ENCODE measurements at regions not wholly inside any gene's neighbourhood (a gene's known extent, or its start where the extent isn't known, plus 50 kb on each side); places are given as distances from the start of the nearest gene placed in this dataset.

DNA sequence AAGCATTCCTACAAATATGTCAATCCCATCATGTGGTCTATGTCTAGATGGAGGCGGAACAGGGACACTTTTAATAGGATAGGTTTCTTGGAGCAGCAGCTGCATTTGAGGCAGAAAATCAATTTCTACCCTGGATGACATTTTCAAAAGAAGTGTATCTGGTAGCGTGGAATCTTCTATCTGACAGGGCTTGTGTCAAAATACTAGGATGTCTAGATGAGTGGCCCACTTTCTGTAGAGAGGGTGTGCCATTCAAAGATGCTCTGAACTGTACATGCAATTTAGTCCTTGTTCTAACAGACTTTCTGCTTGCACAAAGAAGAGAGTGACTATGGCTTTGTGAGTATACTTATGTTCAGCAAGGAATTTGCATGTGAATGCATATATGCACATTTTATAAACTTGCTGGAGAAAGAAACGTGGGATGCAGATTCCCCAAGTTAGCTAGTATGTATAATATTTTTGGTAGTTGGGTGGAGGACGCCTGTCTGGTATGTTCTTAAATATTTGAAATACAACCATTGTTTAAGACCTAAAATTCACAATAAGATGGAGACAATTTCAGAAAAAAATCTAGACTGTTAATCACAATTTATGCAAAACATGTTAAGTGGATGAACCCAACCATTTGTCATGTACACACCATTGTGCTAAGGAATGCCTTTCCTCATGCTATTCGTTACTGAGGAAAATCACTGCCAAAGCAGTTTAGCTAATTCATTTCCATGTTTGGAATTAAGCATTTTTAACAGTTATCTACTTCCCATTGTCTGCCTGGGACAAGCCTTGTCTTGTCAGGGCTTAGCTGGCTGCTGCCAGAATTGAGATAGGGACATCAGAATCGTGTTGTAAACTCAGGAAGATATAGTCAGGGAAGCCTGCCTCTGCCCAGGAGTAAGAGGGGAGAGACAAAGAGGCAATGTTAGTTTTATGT lies 129.1 kb upstream of the MEF2C start:
- Mint-ChIP-seq H3K27ac (no peak overlapping the region), H3K4me3 (ENCODE audit: low read depth) (no peak overlapping the region), H3K36me3 (ENCODE audit: low read depth) (no peaks in the 10 kb centered on the region), H3K9me3 (no peaks in the 10 kb centered on the region), H3K27me3 (ENCODE audit: low read depth) (peaks cover 36% of the 10 kb centered on the region), H3K4me1 (ENCODE audit: low read depth) (peaks cover 10% of the 10 kb centered on the region)
- DNase-seq (ENCODE audit: low spot score) = no peak
- intact Hi-C loops (cut with micrococcal nuclease) = no loop called here

DNA sequence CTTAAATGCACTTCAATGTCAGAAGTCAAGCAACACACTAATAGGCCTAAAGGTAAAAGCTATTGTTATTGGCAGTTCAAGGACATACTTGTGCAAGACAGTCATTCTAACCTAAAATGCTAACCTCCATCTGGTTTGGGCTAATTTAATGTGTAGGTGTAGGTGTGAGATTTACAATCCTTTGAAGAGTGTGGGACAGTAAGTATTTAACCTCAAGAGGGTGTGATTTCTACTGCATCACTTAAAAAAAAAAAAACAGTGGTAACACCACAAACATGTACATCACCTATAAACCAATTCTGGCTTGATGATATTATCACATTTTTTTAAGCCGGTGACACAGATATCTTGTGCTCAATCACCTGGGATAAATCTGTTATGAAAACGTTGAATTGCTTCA lies 127.5 kb upstream of the MEF2C start:
- Mint-ChIP-seq H3K27me3 (ENCODE audit: low read depth) (peaks cover 31% of the 10 kb centered on the region), H3K27ac (no peak overlapping the region), H3K4me1 (ENCODE audit: low read depth) (peaks cover 19% of the 10 kb centered on the region), H3K4me3 (ENCODE audit: low read depth) (no peak overlapping the region), H3K9me3 (no peaks in the 10 kb centered on the region), H3K36me3 (ENCODE audit: low read depth) (no peaks in the 10 kb centered on the region)
- DNase-seq (ENCODE audit: low spot score) = no peak
- intact Hi-C loops (cut with micrococcal nuclease) = no loop called here

DNA sequence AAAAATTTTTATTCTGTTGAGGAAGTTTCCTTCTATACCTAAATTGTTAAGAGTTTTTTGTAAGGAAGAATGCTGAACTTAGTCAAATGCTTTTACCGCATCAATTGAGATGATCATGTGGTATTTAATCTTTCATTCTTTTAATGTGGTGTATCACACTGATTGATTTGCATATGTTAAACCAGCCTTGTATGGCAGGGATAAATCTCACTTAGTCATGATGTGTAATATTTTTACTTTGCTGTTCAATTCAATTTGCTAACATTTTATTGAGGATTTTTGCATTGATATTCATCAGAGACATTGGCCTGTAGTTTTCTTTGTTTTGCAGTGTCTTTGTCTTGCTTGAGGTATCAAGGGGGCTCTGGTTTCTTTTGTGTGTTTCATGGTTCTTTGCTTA lies 125.3 kb upstream of the MEF2C start:
- no peak for DNase-seq (ENCODE audit: low spot score)
- no peaks in the 10 kb centered on the region for H3K36me3 Mint-ChIP-seq (ENCODE audit: low read depth)
- H3K27ac Mint-ChIP-seq = no peak overlapping the region
- peaks cover 19% of the 10 kb centered on the region for H3K4me1 Mint-ChIP-seq (ENCODE audit: low read depth)
- no peak overlapping the region for H3K4me3 Mint-ChIP-seq (ENCODE audit: low read depth)
- peaks cover 24% of the 10 kb centered on the region for H3K27me3 Mint-ChIP-seq (ENCODE audit: low read depth)
- H3K9me3 Mint-ChIP-seq = peaks cover 9% of the 10 kb centered on the region
- intact Hi-C loops (cut with micrococcal nuclease) = loop anchor here (5.0 kb wide), 1 partner anchor 304 kb away; no protein-coding TSS in a partner anchor

DNA sequence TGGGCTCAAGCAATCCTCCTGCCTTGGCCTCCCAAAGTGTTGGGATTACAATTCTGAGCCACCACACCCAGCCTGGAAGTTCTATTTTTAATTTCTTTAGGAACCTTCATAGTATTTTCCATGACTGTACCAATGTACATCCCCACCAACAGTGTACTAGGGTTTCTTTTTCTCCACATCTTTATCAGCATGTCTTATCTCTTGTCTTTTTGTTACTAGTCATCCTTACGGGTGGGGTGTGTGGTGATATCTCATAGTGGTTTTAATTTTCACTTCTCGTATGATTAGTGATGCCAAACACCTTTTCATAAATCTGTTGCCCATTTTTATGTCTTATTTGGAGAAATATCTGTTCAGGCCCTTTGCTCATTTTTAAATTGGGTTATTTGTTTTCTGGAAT lies 123.0 kb upstream of the MEF2C start:
- no peak for DNase-seq (ENCODE audit: low spot score)
- H3K4me1 Mint-ChIP-seq (ENCODE audit: low read depth) = peaks cover 19% of the 10 kb centered on the region
- H3K9me3 Mint-ChIP-seq = peaks cover 9% of the 10 kb centered on the region
- no peak overlapping the region for H3K27ac Mint-ChIP-seq
- intact Hi-C loops (cut with micrococcal nuclease) = loop anchor here (1.0 to 5.0 kb wide), 6 partner anchors 27 to 306 kb away; no protein-coding TSS in a partner anchor
- peaks cover 16% of the 10 kb centered on the region for H3K27me3 Mint-ChIP-seq (ENCODE audit: low read depth)
- H3K36me3 Mint-ChIP-seq (ENCODE audit: low read depth) = no peaks in the 10 kb centered on the region
- no peak overlapping the region for H3K4me3 Mint-ChIP-seq (ENCODE audit: low read depth)

DNA sequence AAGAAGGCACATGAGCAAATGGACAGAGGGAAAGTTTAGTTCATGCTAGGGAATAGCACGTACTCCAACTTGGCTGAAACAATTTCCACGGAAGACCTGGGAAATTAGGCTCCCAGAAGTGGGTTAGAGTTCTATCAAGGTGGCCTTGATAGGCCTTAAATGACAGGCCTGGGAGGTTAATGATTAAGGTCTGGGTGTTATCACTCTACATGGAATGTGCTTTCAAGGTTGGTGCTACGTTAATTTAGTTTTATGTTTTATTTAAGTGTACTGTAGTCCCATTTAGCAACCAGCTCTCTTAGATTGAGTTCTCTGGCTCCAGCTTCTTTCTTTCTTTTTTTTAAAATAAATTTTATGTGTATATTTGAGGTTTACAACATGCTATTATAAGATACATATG lies 121.4 kb upstream of the MEF2C start:
- no peak for DNase-seq (ENCODE audit: low spot score)
- intact Hi-C loops (cut with micrococcal nuclease) = no loop called here
- H3K4me3 Mint-ChIP-seq (ENCODE audit: low read depth) = no peak overlapping the region
- no peak overlapping the region for H3K27ac Mint-ChIP-seq
- peaks cover 13% of the 10 kb centered on the region for H3K4me1 Mint-ChIP-seq (ENCODE audit: low read depth)
- no peaks in the 10 kb centered on the region for H3K36me3 Mint-ChIP-seq (ENCODE audit: low read depth)
- peaks cover 9% of the 10 kb centered on the region for H3K9me3 Mint-ChIP-seq
- H3K27me3 Mint-ChIP-seq (ENCODE audit: low read depth) = peaks cover 9% of the 10 kb centered on the region

DNA sequence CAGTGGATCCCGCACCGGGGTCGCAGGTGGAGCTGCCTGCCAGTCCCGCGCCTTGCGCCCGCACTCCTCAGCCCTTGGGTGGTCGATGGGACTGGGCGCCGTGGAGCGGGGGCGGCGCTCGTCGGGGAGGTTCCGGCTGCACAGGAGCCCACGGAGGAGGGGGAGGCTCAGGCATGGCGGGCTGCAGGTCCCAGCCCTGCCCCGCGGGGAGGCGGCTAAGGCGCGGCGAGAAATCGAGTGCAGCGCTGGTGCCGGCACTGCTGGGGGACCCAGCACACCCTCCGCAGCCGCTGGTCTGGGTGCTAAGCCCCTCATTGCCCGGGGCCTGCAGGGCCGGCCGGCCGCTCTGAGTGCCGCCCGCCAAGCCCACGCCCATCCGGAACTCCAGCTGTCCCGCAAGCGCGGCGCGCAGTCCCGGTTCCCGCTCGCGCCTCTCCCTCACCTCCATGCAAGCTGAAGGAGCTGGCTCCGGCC lies 120.6 kb upstream of the MEF2C start:
- Mint-ChIP-seq H3K27ac (no peak overlapping the region), H3K36me3 (ENCODE audit: low read depth) (no peaks in the 10 kb centered on the region), H3K9me3 (peaks cover 9% of the 10 kb centered on the region), H3K4me3 (ENCODE audit: low read depth) (no peak overlapping the region), H3K27me3 (ENCODE audit: low read depth) (peaks cover 8% of the 10 kb centered on the region), H3K4me1 (ENCODE audit: low read depth) (peaks cover 12% of the 10 kb centered on the region)
- intact Hi-C loops (cut with micrococcal nuclease) = no loop called here
- DNase-seq (ENCODE audit: low spot score) = no peak

DNA sequence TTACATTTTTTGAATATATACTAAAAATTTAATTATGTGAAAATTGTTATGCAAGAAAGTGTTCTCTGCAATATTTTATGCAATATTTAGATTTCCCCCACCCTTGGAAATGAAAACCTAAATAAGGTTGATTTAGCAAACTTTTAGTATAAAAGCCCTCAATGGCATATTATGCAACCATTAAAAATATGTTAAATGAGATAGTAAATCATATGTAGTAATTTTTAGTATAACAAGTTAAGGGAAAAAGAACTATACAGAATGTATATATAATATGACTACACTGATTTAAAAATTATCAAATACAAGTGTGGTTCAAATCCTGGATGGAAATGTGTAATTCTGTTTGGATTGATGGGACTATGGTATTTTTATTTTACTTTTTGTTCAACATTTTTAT lies 116.9 kb upstream of the MEF2C start:
- Mint-ChIP-seq H3K27me3 (ENCODE audit: low read depth) (peaks cover 10% of the 10 kb centered on the region), H3K9me3 (peaks cover 5% of the 10 kb centered on the region), H3K36me3 (ENCODE audit: low read depth) (no peaks in the 10 kb centered on the region), H3K4me3 (ENCODE audit: low read depth) (no peak overlapping the region), H3K27ac (no peak overlapping the region), H3K4me1 (ENCODE audit: low read depth) (no peaks in the 10 kb centered on the region)
- DNase-seq (ENCODE audit: low spot score) = no peak
- intact Hi-C loops (cut with micrococcal nuclease) = no loop called here

DNA sequence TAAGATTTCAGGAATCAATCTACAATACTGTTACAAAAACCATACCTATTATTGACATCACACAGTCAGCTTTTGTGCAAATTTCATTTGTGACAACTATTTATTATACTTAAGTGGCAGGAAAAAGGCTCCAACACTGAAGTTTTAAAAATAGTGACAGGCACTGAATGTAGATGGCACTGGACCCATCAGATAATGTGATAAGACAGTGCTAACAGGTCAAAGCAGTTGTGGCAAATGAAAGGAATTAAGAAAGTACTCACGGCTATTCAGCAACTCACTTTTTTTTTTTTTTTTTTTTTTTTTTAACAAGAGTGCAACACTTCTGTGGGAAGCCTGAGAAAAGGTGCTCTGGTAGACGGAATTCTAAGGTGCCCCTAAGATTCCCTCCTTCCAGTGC lies 115.0 kb upstream of the MEF2C start:
- no peaks in the 10 kb centered on the region for H3K36me3 Mint-ChIP-seq (ENCODE audit: low read depth)
- no peak overlapping the region for H3K27ac Mint-ChIP-seq
- H3K9me3 Mint-ChIP-seq = no peaks in the 10 kb centered on the region
- H3K4me3 Mint-ChIP-seq (ENCODE audit: low read depth) = no peak overlapping the region
- H3K4me1 Mint-ChIP-seq (ENCODE audit: low read depth) = no peaks in the 10 kb centered on the region
- intact Hi-C loops (cut with micrococcal nuclease) = no loop called here
- peaks cover 13% of the 10 kb centered on the region for H3K27me3 Mint-ChIP-seq (ENCODE audit: low read depth)
- DNase-seq (ENCODE audit: low spot score) = no peak

DNA sequence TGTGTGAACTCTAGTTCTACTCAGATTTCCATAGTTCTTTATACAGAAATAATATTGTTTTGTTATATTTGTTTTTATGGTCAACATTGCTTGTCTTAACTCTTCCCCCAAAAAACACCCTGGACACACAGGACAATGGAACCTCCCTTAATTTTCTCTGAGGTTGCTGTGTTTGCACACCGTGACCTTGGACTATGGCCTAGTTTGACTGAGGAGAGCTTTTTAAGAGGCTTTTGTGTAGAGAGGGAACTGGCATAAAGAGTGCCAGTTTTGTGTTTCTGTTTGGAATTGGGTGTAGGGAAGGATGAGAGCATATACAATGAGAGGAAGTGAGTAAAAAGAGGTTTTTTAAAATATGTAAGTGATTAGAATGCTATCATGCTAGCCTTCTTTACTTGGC lies 101.1 kb upstream of the MEF2C start:
- Mint-ChIP-seq H3K36me3 (ENCODE audit: low read depth) (no peaks in the 10 kb centered on the region), H3K4me1 (ENCODE audit: low read depth) (peaks cover 8% of the 10 kb centered on the region), H3K9me3 (peaks cover 5% of the 10 kb centered on the region), H3K27ac (no peak overlapping the region), H3K4me3 (ENCODE audit: low read depth) (no peak overlapping the region), H3K27me3 (ENCODE audit: low read depth) (peaks cover 9% of the 10 kb centered on the region)
- intact Hi-C loops (cut with micrococcal nuclease) = no loop called here
- no peak for DNase-seq (ENCODE audit: low spot score)

DNA sequence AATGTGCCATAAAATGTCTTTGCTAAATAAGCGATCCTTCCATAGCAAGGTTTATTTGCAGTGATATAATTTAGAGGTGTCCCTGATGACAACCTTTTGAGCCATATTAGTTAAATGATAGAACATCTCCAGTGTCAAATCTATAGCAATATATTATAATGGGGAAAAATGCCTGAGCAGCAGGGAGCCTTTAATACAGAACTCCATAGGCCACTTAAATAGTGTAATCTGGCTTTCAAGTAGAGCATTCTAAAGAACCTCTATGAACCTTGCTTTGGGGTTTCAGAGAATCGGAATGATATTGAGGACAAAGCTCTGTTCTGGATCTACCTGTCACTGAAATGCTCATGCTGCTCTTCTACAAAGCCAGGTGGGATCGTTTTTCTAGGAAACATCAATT lies 96.7 kb upstream of the MEF2C start:
- no peak overlapping the region for H3K4me3 Mint-ChIP-seq (ENCODE audit: low read depth)
- H3K27ac Mint-ChIP-seq = no peak overlapping the region
- intact Hi-C loops (cut with micrococcal nuclease) = loop anchor here (1.0 kb wide), 2 partner anchors 27 to 87 kb away; no protein-coding TSS in a partner anchor
- H3K27me3 Mint-ChIP-seq (ENCODE audit: low read depth) = peaks cover 7% of the 10 kb centered on the region
- DNase-seq (ENCODE audit: low spot score) = no peak
- H3K4me1 Mint-ChIP-seq (ENCODE audit: low read depth) = peaks cover 17% of the 10 kb centered on the region
- H3K36me3 Mint-ChIP-seq (ENCODE audit: low read depth) = peaks cover 3% of the 10 kb centered on the region
- peaks cover 5% of the 10 kb centered on the region for H3K9me3 Mint-ChIP-seq

DNA sequence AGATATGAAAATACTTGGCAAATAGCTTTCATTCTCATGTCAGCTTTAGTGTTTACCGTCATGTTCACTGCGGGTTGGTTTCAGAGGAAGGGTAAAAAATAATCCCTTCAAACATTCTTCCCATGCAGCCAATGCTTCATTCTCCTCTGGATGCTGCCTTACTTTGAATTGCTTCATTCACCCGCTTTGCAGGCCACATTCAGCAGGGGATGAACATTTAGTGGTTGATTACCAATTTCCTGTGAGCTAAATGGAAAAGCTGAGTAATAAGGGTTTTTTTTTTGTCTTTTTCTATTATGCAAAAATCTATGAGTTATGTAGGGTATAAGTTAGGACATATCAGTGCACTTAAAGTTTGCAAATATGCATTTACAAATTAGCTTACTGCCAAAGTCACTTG lies 96.3 kb upstream of the MEF2C start:
- intact Hi-C loops (cut with micrococcal nuclease) = loop anchor here (1.0 kb wide), 2 partner anchors 27 to 87 kb away; no protein-coding TSS in a partner anchor
- DNase-seq (ENCODE audit: low spot score) = no peak
- peak overlapping the region; percentile 56 for H3K27ac Mint-ChIP-seq

DNA sequence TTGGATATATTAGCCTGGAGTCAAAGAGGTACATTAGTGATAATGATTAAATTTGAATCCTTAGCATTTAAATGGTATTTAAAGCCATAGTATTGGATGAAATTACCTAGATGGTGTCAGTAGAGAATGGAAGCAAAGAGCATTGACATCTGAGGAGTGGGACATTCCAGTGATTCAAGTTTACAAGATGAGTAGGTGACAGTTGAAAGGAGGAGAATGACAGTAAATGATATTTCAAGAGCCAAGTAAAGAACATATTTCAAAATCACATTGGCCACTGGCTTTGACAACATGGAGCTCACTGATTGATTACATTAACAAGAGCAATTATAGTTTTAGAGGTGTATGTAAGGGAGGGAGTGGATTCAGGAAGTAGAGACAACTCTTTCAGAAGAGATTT lies 93.9 kb upstream of the MEF2C start:
- no peak for DNase-seq (ENCODE audit: low spot score)
- peaks cover 17% of the 10 kb centered on the region for H3K4me1 Mint-ChIP-seq (ENCODE audit: low read depth)
- H3K27ac Mint-ChIP-seq = peak overlapping the region; percentile 30
- H3K9me3 Mint-ChIP-seq = peaks cover 5% of the 10 kb centered on the region
- H3K27me3 Mint-ChIP-seq (ENCODE audit: low read depth) = peaks cover under 1% of the 10 kb centered on the region
- H3K36me3 Mint-ChIP-seq (ENCODE audit: low read depth) = peaks cover 3% of the 10 kb centered on the region
- intact Hi-C loops (cut with micrococcal nuclease) = no loop called here
- H3K4me3 Mint-ChIP-seq (ENCODE audit: low read depth) = no peak overlapping the region

More for the DNA sequence above, 96.3 kb upstream of the MEF2C start:
- H3K27me3 Mint-ChIP-seq (ENCODE audit: low read depth) = peaks cover 7% of the 10 kb centered on the region
- peaks cover 17% of the 10 kb centered on the region for H3K4me1 Mint-ChIP-seq (ENCODE audit: low read depth)
- H3K36me3 Mint-ChIP-seq (ENCODE audit: low read depth) = peaks cover 3% of the 10 kb centered on the region
- H3K9me3 Mint-ChIP-seq = peaks cover 5% of the 10 kb centered on the region
- H3K4me3 Mint-ChIP-seq (ENCODE audit: low read depth) = no peak overlapping the region

Measured in activated T-helper 2 cell treated with anti-CD3 and anti-CD28 coated beads, Interferon-gamma antibody, Interleukin-2, Interleukin-4, amounts not matched to agents 10 μg/mL and 5 μg/mL and 100 μg/mL, durations not matched to agents 14 hours and 24 hours and 36 hours (primary cell).